Endothelial cell of umbilical vein (primary cell): ENCODE measurements at regions not wholly inside any gene's neighbourhood (a gene's known extent, or its start where the extent isn't known, plus 50 kb on each side); places are given as distances from the start of the nearest gene placed in this dataset.

ENCODE experiments used
- CTCF ChIP-seq, 2 donors: IDR thresholded peaks; 1 replicate in 1 of 2; 2 replicates in 1 of 2; pipeline ENCODE4 v1.5.1; 2011; ENCODE audit warnings: low read length in 2 of 2, mild to moderate bottlenecking in 2 of 2, moderate library complexity in 2 of 2, control low read depth in 1 of 2, inconsistent platforms in 1 of 2, low read depth in 1 of 2; ENCODE audit not compliant: insufficient read depth in 1 of 2; ENCODE audit errors: extremely low read depth in 1 of 2
- FOS ChIP-seq: IDR thresholded peaks from 2 replicates; pipeline ENCODE4 v1.6.1; 2011; ENCODE audit warnings: mild to moderate bottlenecking, low read length, moderate library complexity, borderline replicate concordance; ENCODE audit not compliant: insufficient read depth
- GATA2 ChIP-seq: IDR thresholded peaks from 2 replicates; pipeline ENCODE4 v1.7.0; 2011; ENCODE audit warnings: low read depth, mild to moderate bottlenecking, moderate library complexity, mixed read lengths, low read length; ENCODE audit not compliant: insufficient read length, insufficient read depth
- JUN ChIP-seq: IDR thresholded peaks from 2 replicates; pipeline ENCODE4 v1.6.1; 2011; ENCODE audit warnings: borderline replicate concordance, low read depth; ENCODE audit not compliant: insufficient read length, insufficient read depth
- MAX ChIP-seq: IDR thresholded peaks from 2 replicates; pipeline ENCODE4 v1.6.1; 2011; ENCODE audit not compliant: insufficient read depth, insufficient read length
- MYC ChIP-seq: IDR thresholded peaks from one replicate; pipeline ENCODE4 v1.6.1; 2011; ENCODE audit warnings: mild to moderate bottlenecking, low read depth, low read length
- POLR2A ChIP-seq: IDR thresholded peaks from 2 replicates; pipeline ENCODE4 v1.6.1; 2012; ENCODE audit warnings: low read depth, mild to moderate bottlenecking, control low read depth, low read length
- POLR2AphosphoS5 ChIP-seq: IDR thresholded peaks from 2 replicates; pipeline ENCODE4 v1.6.1; 2012; ENCODE audit warnings: low read depth, mild to moderate bottlenecking, control low read depth, low read length, moderate library complexity; ENCODE audit not compliant: insufficient read depth

- no peak for TF ChIP-seq POLR2A
- TF ChIP-seq CTCF (IDR thresholded peaks at IDR 0.05; ENCODE audit: extremely low read depth in 1 of 2, insufficient read depth in 1 of 2, low read depth in 1 of 2, low read length in 2 of 2) = no peak
- TF ChIP-seq FOS = no peak
- no peak for TF ChIP-seq JUN
- TF ChIP-seq MYC = no peak
- TF ChIP-seq POLR2AphosphoS5 = no peak
- no peak for TF ChIP-seq GATA2
- TF ChIP-seq MAX = no peak
These were observed 191.6 kb downstream of the DICER1 start for GRCh38 chr14:94965551-94966313.
